ENCODE measurements at regions not wholly inside any gene's neighbourhood (a gene's known extent, or its start where the extent isn't known, plus 50 kb on each side); places are given as distances from the start of the nearest gene placed in this dataset.

- H3K27ac ChIP-seq: no peak overlapping the region
- no peaks in the 10 kb centered on the region for H3K4me1 ChIP-seq (ENCODE audit: control insufficient read depth in 1 of 2, insufficient read depth in 1 of 2, low read depth in 1 of 2, low read length in 1 of 2)
- H3K36me3 ChIP-seq: no peaks in the 10 kb centered on the region
- no peak for TF ChIP-seq CTCF (IDR thresholded peaks at IDR 0.05)
- H3K27me3 ChIP-seq: no peaks in the 10 kb centered on the region
- H3K4me3 ChIP-seq (ENCODE audit: low read depth in 1 of 2, low read length in 1 of 2): no peak overlapping the region
- no peaks in the 10 kb centered on the region for H3K9me3 ChIP-seq
These were observed 210.0 kb upstream of the TOX3 start for GRCh38 chr16:52756812-52757517.

GRCh38 chr16:52755396-52755795 lies 208.5 kb upstream of the TOX3 start:
- Histone ChIP-seq H3K4me1 (ENCODE audit: control insufficient read depth in 1 of 2, insufficient read depth in 1 of 2, low read depth in 1 of 2, low read length in 1 of 2) (no peaks in the 10 kb centered on the region), H3K27me3 (no peaks in the 10 kb centered on the region), H3K4me3 (ENCODE audit: low read depth in 1 of 2, low read length in 1 of 2) (no peak overlapping the region), H3K9me3 (no peaks in the 10 kb centered on the region), H3K27ac (no peak overlapping the region), H3K36me3 (no peaks in the 10 kb centered on the region)
- no peak for TF ChIP-seq CTCF (IDR thresholded peaks at IDR 0.05)

- no peaks in the 10 kb centered on the region for H3K36me3 ChIP-seq
- H3K27ac ChIP-seq: no peak overlapping the region
- H3K4me3 ChIP-seq (ENCODE audit: low read depth in 1 of 2, low read length in 1 of 2): no peak overlapping the region
- TF ChIP-seq CTCF (IDR thresholded peaks at IDR 0.05): no peak
- H3K4me1 ChIP-seq (ENCODE audit: control insufficient read depth in 1 of 2, insufficient read depth in 1 of 2, low read depth in 1 of 2, low read length in 1 of 2): no peaks in the 10 kb centered on the region
- no peaks in the 10 kb centered on the region for H3K27me3 ChIP-seq
- H3K9me3 ChIP-seq: no peaks in the 10 kb centered on the region
These were observed 204.1 kb upstream of the TOX3 start for GRCh38 chr16:52751035-52751434.

- no peak for TF ChIP-seq CTCF (IDR thresholded peaks at IDR 0.05)
- Histone ChIP-seq H3K9me3 (no peaks in the 10 kb centered on the region), H3K4me3 (ENCODE audit: low read depth in 1 of 2, low read length in 1 of 2) (no peak overlapping the region), H3K27me3 (no peaks in the 10 kb centered on the region), H3K36me3 (no peaks in the 10 kb centered on the region), H3K4me1 (ENCODE audit: control insufficient read depth in 1 of 2, insufficient read depth in 1 of 2, low read depth in 1 of 2, low read length in 1 of 2) (no peaks in the 10 kb centered on the region), H3K27ac (no peak overlapping the region)
These were observed 201.8 kb upstream of the TOX3 start for GRCh38 chr16:52748741-52749140.

GRCh38 chr16:52747088-52747595 lies 200.2 kb upstream of the TOX3 start:
- H3K9me3 ChIP-seq: no peaks in the 10 kb centered on the region
- H3K27ac ChIP-seq: no peak overlapping the region
- no peak overlapping the region for H3K4me3 ChIP-seq (ENCODE audit: low read depth in 1 of 2, low read length in 1 of 2)
- H3K27me3 ChIP-seq: no peaks in the 10 kb centered on the region
- H3K36me3 ChIP-seq: no peaks in the 10 kb centered on the region
- no peak for TF ChIP-seq CTCF (IDR thresholded peaks at IDR 0.05)
- H3K4me1 ChIP-seq (ENCODE audit: control insufficient read depth in 1 of 2, insufficient read depth in 1 of 2, low read depth in 1 of 2, low read length in 1 of 2): no peaks in the 10 kb centered on the region
